H9 (cell line): ENCODE measurements at regions not wholly inside any gene's neighbourhood (a gene's known extent, or its start where the extent isn't known, plus 50 kb on each side); places are given as distances from the start of the nearest gene placed in this dataset.

Experiments
- DNase-seq: peaks from one replicate; pipeline ENCODE4 v3.0.0-alpha.2; 2017
- H2AFZ ChIP-seq: one replicate; pipeline ENCODE4 v1.6.1; 2013; ENCODE audit warnings: mild to moderate bottlenecking, low read length, control low read depth, moderate library complexity
- H2AK5ac ChIP-seq: 2 replicates; pipeline ENCODE4 v1.6.1; 2013; ENCODE audit warnings: low read length, control low read depth, mixed read lengths; ENCODE audit not compliant: insufficient read length
- H2BK120ac ChIP-seq: one replicate; pipeline ENCODE4 v1.6.1; 2013; ENCODE audit warnings: low read depth, mild to moderate bottlenecking, low read length, control low read depth, inconsistent platforms; ENCODE audit not compliant: poor library complexity, severe bottlenecking
- H2BK12ac ChIP-seq: 2 replicates; pipeline ENCODE4 v1.6.1; 2013; ENCODE audit warnings: low read length, control low read depth, mixed read lengths, low read depth; ENCODE audit not compliant: insufficient read length
- H2BK15ac ChIP-seq: 2 replicates; pipeline ENCODE4 v1.6.1; 2013; ENCODE audit warnings: low read depth, low read length, control low read depth
- H2BK20ac ChIP-seq: one replicate; pipeline ENCODE4 v1.6.1; 2013; ENCODE audit warnings: low read depth, mild to moderate bottlenecking, low read length, control low read depth, inconsistent platforms; ENCODE audit not compliant: poor library complexity, severe bottlenecking
- H2BK5ac ChIP-seq: 2 replicates; pipeline ENCODE4 v1.6.1; 2013; ENCODE audit warnings: low read length, control low read depth, mixed read lengths; ENCODE audit not compliant: insufficient read length
- H3K14ac ChIP-seq: 2 replicates; pipeline ENCODE4 v1.6.1; 2013; ENCODE audit warnings: low read length, control low read depth; ENCODE audit not compliant: insufficient read depth
- H3K18ac ChIP-seq: 2 replicates; pipeline ENCODE4 v1.6.1; 2013; ENCODE audit warnings: low read depth, mild to moderate bottlenecking, mixed read lengths, low read length, control low read depth; ENCODE audit not compliant: insufficient read length
- H3K23ac ChIP-seq: 2 replicates; pipeline ENCODE4 v1.6.1; 2013; ENCODE audit warnings: low read length, control low read depth, mixed read lengths, low read depth; ENCODE audit not compliant: insufficient read length
- H3K23me2 ChIP-seq: 2 replicates; pipeline ENCODE4 v1.6.1; 2013; ENCODE audit warnings: low read depth, mild to moderate bottlenecking, mixed read lengths, low read length, control low read depth; ENCODE audit not compliant: insufficient read length, poor library complexity, severe bottlenecking
- H3K27ac ChIP-seq: 2 replicates; pipeline ENCODE4 v1.5.1; 2013; ENCODE audit warnings: low read length, control low read depth, mixed read lengths, low read depth; ENCODE audit not compliant: insufficient read length
- H3K27me3 ChIP-seq: 2 replicates; pipeline ENCODE4 v1.6.1; 2013; ENCODE audit warnings: low read length, control low read depth, inconsistent platforms; ENCODE audit not compliant: insufficient read depth
- H3K4ac ChIP-seq: 2 replicates; pipeline ENCODE4 v1.6.1; 2013; ENCODE audit warnings: low read depth, mild to moderate bottlenecking, control low read depth, inconsistent platforms, low read length, moderate library complexity
- H3K4me1 ChIP-seq: 2 replicates; pipeline ENCODE4 v1.6.1; 2013; ENCODE audit warnings: low read length, control low read depth, inconsistent platforms; ENCODE audit not compliant: insufficient read depth
- H3K4me2 ChIP-seq: 2 replicates; pipeline ENCODE4 v1.6.1; 2013; ENCODE audit warnings: low read length, control low read depth, mixed read lengths; ENCODE audit not compliant: insufficient read length, insufficient read depth
- H3K56ac ChIP-seq: 2 replicates; pipeline ENCODE4 v1.6.1; 2013; ENCODE audit warnings: low read depth, mild to moderate bottlenecking, mixed read lengths, low read length, control low read depth; ENCODE audit not compliant: insufficient read length
- H3K79me1 ChIP-seq: 2 replicates; pipeline ENCODE4 v1.6.1; 2013; ENCODE audit warnings: low read depth, mild to moderate bottlenecking, moderate library complexity, low read length, control low read depth, inconsistent platforms; ENCODE audit not compliant: insufficient read depth, poor library complexity, severe bottlenecking
- H3K79me2 ChIP-seq: 2 replicates; pipeline ENCODE4 v1.6.1; 2013; ENCODE audit warnings: low read length, control low read depth, inconsistent platforms; ENCODE audit not compliant: insufficient read depth
- H3K9ac ChIP-seq: 2 replicates; pipeline ENCODE4 v1.6.1; 2013; ENCODE audit warnings: low read length, control low read depth, mixed read lengths; ENCODE audit not compliant: insufficient read length; ENCODE audit errors: extremely low read depth
- H3K9me3 ChIP-seq: one replicate; pipeline ENCODE4 v1.6.1; 2013; ENCODE audit warnings: low read depth, low read length, inconsistent platforms; ENCODE audit not compliant: control insufficient read depth
- H3T11ph ChIP-seq: one replicate; pipeline ENCODE4 v1.6.1; 2013; ENCODE audit warnings: mild to moderate bottlenecking, low read length, control low read depth, inconsistent platforms
- H4K20me1 ChIP-seq: one replicate; pipeline ENCODE4 v1.6.1; 2013; ENCODE audit not compliant: control insufficient read depth, insufficient read length, insufficient read depth
- H4K5ac ChIP-seq: 2 replicates; pipeline ENCODE4 v1.6.1; 2013; ENCODE audit warnings: low read depth, mild to moderate bottlenecking, mixed read lengths, low read length, control low read depth; ENCODE audit not compliant: insufficient read length
- H4K8ac ChIP-seq: replicated peaks from 2 replicates; pipeline ENCODE4 v1.6.1; 2013; ENCODE audit warnings: low read length, control low read depth, mixed read lengths, low read depth; ENCODE audit not compliant: insufficient read length
- H4K91ac ChIP-seq: 2 replicates; pipeline ENCODE4 v1.6.1; 2013; ENCODE audit warnings: low read depth, mild to moderate bottlenecking, moderate library complexity, mixed read lengths, low read length, control low read depth; ENCODE audit not compliant: insufficient read length
- H3K27ac Mint-ChIP-seq, 3 experiments: 2 replicates in 2 of 3; 3 replicates in 1 of 3; pipeline ENCODE4 v1.8.0; 2020 to 2021; ENCODE audit warnings: mixed read lengths in 3 of 3, mild to moderate bottlenecking in 1 of 3, moderate library complexity in 1 of 3
- H3K27me3 Mint-ChIP-seq: 2 replicates; pipeline ENCODE4 v1.8.0; 2021; ENCODE audit warnings: low read depth, mild to moderate bottlenecking, moderate library complexity, mixed read lengths
- H3K36me3 Mint-ChIP-seq, 3 experiments: 2 replicates in 2 of 3; 3 replicates in 1 of 3; pipeline ENCODE4 v1.8.0; 2020 to 2021; ENCODE audit warnings: low read depth in 3 of 3, mixed read lengths in 3 of 3; ENCODE audit not compliant: insufficient read depth in 1 of 3
- H3K4me1 Mint-ChIP-seq, 2 experiments: 2 replicates each; pipeline ENCODE4 v1.8.0; 2020; ENCODE audit warnings: mixed read lengths in 2 of 2
- H3K4me3 Mint-ChIP-seq, 2 experiments: 2 replicates in 1 of 2; 3 replicates in 1 of 2; pipeline ENCODE4 v1.8.0; 2020 to 2021; ENCODE audit warnings: mild to moderate bottlenecking in 2 of 2, mixed read lengths in 2 of 2, moderate library complexity in 1 of 2
- H3K9me3 Mint-ChIP-seq, 2 experiments: 2 replicates in 1 of 2; 3 replicates in 1 of 2; pipeline ENCODE4 v1.8.0; 2020; ENCODE audit warnings: mild to moderate bottlenecking in 2 of 2, mixed read lengths in 2 of 2, moderate library complexity in 1 of 2
- WGBS: extraction: QIAGEN DNeasy Blood & Tissue Kit; methylation state at CpG from one replicate; pipeline ENCODE4 v1.1.7; 2013; ENCODE audit warnings: missing lambda C conversion rate, low lambda C conversion rate, mixed read lengths; ENCODE audit not compliant: insufficient read length; ENCODE audit errors: extremely low coverage; 5-methylcytosine and 5-hydroxymethylcytosine counted together
- TF ChIP-seq, protein P1 (sequence below): fragments of 200-600 bp; sonication (generic); conservative IDR thresholded peaks from 3 replicates; pipeline ENCODE4 v1.8.0; 2021; ENCODE audit warnings: antibody characterized with exemption, mild to moderate bottlenecking

DNA sequence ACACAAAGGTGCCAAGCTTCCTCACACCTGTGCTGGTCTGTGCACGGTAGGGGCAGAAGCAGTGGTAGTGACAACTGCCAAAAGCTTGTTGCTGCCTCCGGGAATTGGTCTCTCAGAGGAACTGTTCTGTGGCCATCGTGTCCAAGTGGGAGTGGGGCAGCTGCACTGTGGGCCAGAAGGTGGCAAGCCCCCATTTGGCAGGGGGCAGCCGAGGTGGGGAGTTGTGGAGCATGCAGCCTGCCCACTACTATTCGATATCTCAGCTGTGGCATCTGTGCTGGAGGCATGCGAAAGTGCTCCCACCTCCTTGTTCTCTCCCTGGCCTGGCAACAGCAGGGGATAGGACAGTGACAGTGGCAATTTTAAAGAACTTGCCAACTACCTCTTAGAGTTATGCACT is 192.8 kb downstream of the TBX22 start:
- Histone ChIP-seq H4K91ac (no peak overlapping the region), H3K9ac (no peak overlapping the region), H3K79me2 (no peaks in the 10 kb centered on the region), H3K4me1 (no peaks in the 10 kb centered on the region), H2AK5ac (no peak overlapping the region), H3K9me3 (peaks cover 21% of the 10 kb centered on the region), H3K4me2 (no peak overlapping the region), H3K18ac (no peak overlapping the region), H2BK5ac (no peak overlapping the region), H4K20me1 (no peaks in the 10 kb centered on the region), H3K14ac (no peak overlapping the region; the same call in 1 of the 2 replicates), H3K56ac (no peak overlapping the region), H2BK20ac (no peak overlapping the region), H3T11ph (no peak overlapping the region), H3K27ac (no peak overlapping the region), H2BK12ac (no peak overlapping the region), H2BK120ac (no peak overlapping the region), H3K23me2 (no peaks in the 10 kb centered on the region), H3K4ac (no peak overlapping the region), H3K27me3 (no peaks in the 10 kb centered on the region), H3K23ac (no peak overlapping the region), H4K5ac (no peak overlapping the region), H3K79me1 (no peaks in the 10 kb centered on the region), H4K8ac (no peak overlapping the region), H2BK15ac (no peak overlapping the region), H2AFZ (no peak overlapping the region)
- no CpG with 5 or more reads among the region's 6 CpGs for WGBS
- TF ChIP-seq, protein P1, sequence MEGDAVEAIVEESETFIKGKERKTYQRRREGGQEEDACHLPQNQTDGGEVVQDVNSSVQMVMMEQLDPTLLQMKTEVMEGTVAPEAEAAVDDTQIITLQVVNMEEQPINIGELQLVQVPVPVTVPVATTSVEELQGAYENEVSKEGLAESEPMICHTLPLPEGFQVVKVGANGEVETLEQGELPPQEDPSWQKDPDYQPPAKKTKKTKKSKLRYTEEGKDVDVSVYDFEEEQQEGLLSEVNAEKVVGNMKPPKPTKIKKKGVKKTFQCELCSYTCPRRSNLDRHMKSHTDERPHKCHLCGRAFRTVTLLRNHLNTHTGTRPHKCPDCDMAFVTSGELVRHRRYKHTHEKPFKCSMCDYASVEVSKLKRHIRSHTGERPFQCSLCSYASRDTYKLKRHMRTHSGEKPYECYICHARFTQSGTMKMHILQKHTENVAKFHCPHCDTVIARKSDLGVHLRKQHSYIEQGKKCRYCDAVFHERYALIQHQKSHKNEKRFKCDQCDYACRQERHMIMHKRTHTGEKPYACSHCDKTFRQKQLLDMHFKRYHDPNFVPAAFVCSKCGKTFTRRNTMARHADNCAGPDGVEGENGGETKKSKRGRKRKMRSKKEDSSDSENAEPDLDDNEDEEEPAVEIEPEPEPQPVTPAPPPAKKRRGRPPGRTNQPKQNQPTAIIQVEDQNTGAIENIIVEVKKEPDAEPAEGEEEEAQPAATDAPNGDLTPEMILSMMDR: no peak
- Mint-ChIP-seq H3K27me3 (no peaks in the 10 kb centered on the region), H3K9me3 (peaks cover 75 to 81% of the 10 kb centered on the region in 2 experiments), H3K4me1 (no peaks in the 10 kb centered on the region), H3K27ac (no peak overlapping the region), H3K36me3 (peaks cover 0 to 3% (median 3%) of the 10 kb centered on the region in 3 experiments; a peak in 1 of 7 replicates), H3K4me3 (no peak overlapping the region)
- no peak for DNase-seq
